IMR-90 (cell line): ENCODE measurements at regions not wholly inside any gene's neighbourhood (a gene's known extent, or its start where the extent isn't known, plus 50 kb on each side); places are given as distances from the start of the nearest gene placed in this dataset.

ENCODE experiments used
- ATAC-seq: fragments of 200-7000 bp; cut with Tn5 transposase; 2 replicates; pipeline ENCODE4 v1.9.1; 2020; ENCODE audit warnings: low read depth, mild to moderate bottlenecking, moderate library complexity
- BruUV-seq: library from RNA; stranded (reverse); fragments of 400-500 nt; replicated peaks from 2 replicates; lab custom pipeline; 2021; lab: Mats Ljungman, UMichigan
- CTCF ChIA-PET: fragments of 300-600 bp; formaldehyde crosslinking; extraction: SDS; loops from one replicate; lab custom pipeline; 2021; ENCODE audit warnings: antibody characterized with exemption; lab: Yijun Ruan, JAX
- POLR2A ChIA-PET: fragments of 300-600 bp; sonication (Branson Sonifier 250); formaldehyde crosslinking; loops from one replicate; lab custom pipeline; 2022; ENCODE audit warnings: antibody characterized with exemption; ENCODE audit not compliant: unreplicated experiment; lab: Charles Lee
- DNase-seq: peaks from one replicate; pipeline ENCODE4 v3.0.0; 2013
- H2AFZ ChIP-seq: replicated peaks from 2 replicates; pipeline ENCODE3; 2013; ENCODE audit warnings: low read length, mild to moderate bottlenecking; ENCODE audit not compliant: poor library complexity
- H2AK5ac ChIP-seq: 2 replicates; pipeline ENCODE4 v1.6.1; 2013; ENCODE audit warnings: low read depth, low read length, inconsistent platforms
- H2AK9ac ChIP-seq: replicated peaks from 2 replicates; pipeline ENCODE3; 2013; ENCODE audit warnings: mild to moderate bottlenecking, low read depth, low read length, moderate library complexity; ENCODE audit not compliant: poor library complexity
- H2BK120ac ChIP-seq: 2 replicates; pipeline ENCODE4 v1.6.1; 2013; ENCODE audit warnings: low read depth, low read length, inconsistent platforms
- H2BK15ac ChIP-seq: 3 replicates; pipeline ENCODE4 v1.6.1; 2013; ENCODE audit warnings: low read depth, low read length, inconsistent platforms
- H2BK20ac ChIP-seq: 2 replicates; pipeline ENCODE4 v1.6.1; 2013; ENCODE audit warnings: low read depth, mild to moderate bottlenecking, inconsistent platforms, low read length, moderate library complexity
- H2BK5ac ChIP-seq: 2 replicates; pipeline ENCODE4 v1.6.1; 2013; ENCODE audit warnings: mild to moderate bottlenecking, low read depth, low read length, inconsistent platforms; ENCODE audit not compliant: poor library complexity, severe bottlenecking
- H3K14ac ChIP-seq: replicated peaks from 2 replicates; pipeline ENCODE4 v1.6.1; 2013; ENCODE audit warnings: low read depth, low read length, inconsistent platforms
- H3K18ac ChIP-seq: 2 replicates; pipeline ENCODE4 v1.6.1; 2013; ENCODE audit warnings: low read depth, low read length, control low read depth
- H3K23ac ChIP-seq: 2 replicates; pipeline ENCODE4 v1.6.1; 2013; ENCODE audit warnings: low read depth, low read length, inconsistent platforms
- H3K27ac ChIP-seq: 2 replicates; pipeline ENCODE4 v1.5.1; 2013; ENCODE audit warnings: mild to moderate bottlenecking, control low read depth, low read length; ENCODE audit not compliant: insufficient read depth
- H3K27me3 ChIP-seq: 2 replicates; pipeline ENCODE4 v1.6.1; 2013; ENCODE audit warnings: low read length; ENCODE audit not compliant: control insufficient read depth, insufficient read depth
- H3K36me3 ChIP-seq: 2 replicates; pipeline ENCODE4 v1.6.1; 2013; ENCODE audit warnings: low read length, mixed read lengths; ENCODE audit not compliant: control insufficient read depth, insufficient read depth
- H3K4ac ChIP-seq: 2 replicates; pipeline ENCODE4 v1.6.1; 2013; ENCODE audit warnings: low read depth, low read length, inconsistent platforms
- H3K4me1 ChIP-seq: 2 replicates; pipeline ENCODE4 v1.6.1; 2013; ENCODE audit warnings: low read length, mixed read lengths; ENCODE audit not compliant: control insufficient read depth, insufficient read depth
- H3K4me2 ChIP-seq: 2 replicates; pipeline ENCODE4 v1.6.1; 2013; ENCODE audit warnings: low read depth, mild to moderate bottlenecking, control low read depth, low read length, moderate library complexity
- H3K4me3 ChIP-seq: 2 replicates; pipeline ENCODE4 v1.5.1; 2013; ENCODE audit warnings: low read depth, mild to moderate bottlenecking, control low read depth, low read length, moderate library complexity; ENCODE audit not compliant: insufficient read depth
- H3K56ac ChIP-seq: 2 replicates; pipeline ENCODE4 v1.6.1; 2013; ENCODE audit warnings: low read length, inconsistent platforms; ENCODE audit not compliant: insufficient read depth; ENCODE audit errors: extremely low read depth
- H3K79me1 ChIP-seq, 2 experiments: 2 replicates each; pipeline ENCODE4 v1.6.1; 2013; ENCODE audit warnings: low read length in 2 of 2, inconsistent platforms in 1 of 2, low read depth in 1 of 2
- H3K9ac ChIP-seq: 2 replicates; pipeline ENCODE4 v1.6.1; 2013; ENCODE audit warnings: low read depth, low read length, control low read depth
- H3K9me1 ChIP-seq: 2 replicates; pipeline ENCODE4 v1.6.1; 2013; ENCODE audit warnings: low read length, inconsistent platforms; ENCODE audit not compliant: insufficient read depth
- H3K9me3 ChIP-seq: 2 replicates; pipeline ENCODE4 v1.6.1; 2013; ENCODE audit warnings: low read length; ENCODE audit not compliant: control insufficient read depth, insufficient read depth
- H4K20me1 ChIP-seq: 2 replicates; pipeline ENCODE4 v1.6.1; 2013; ENCODE audit warnings: low read length, inconsistent platforms; ENCODE audit not compliant: insufficient read depth
- H4K5ac ChIP-seq: 2 replicates; pipeline ENCODE4 v1.6.1; 2013; ENCODE audit warnings: mild to moderate bottlenecking, low read depth, low read length, control low read depth
- H4K8ac ChIP-seq, 2 experiments: 2 replicates each; pipeline ENCODE4 v1.6.1; 2013; ENCODE audit warnings: low read depth in 2 of 2, low read length in 2 of 2, control low read depth in 1 of 2, inconsistent platforms in 1 of 2
- H4K91ac ChIP-seq: 2 replicates; pipeline ENCODE4 v1.6.1; 2013; ENCODE audit warnings: low read depth, low read length, inconsistent platforms; ENCODE audit not compliant: insufficient read depth
- FOS ChIP-seq: fragments of 150-350 bp; IDR thresholded peaks from 2 replicates; pipeline ENCODE4 v1.6.1; 2016; ENCODE audit warnings: low read depth, low read length
- MAZ ChIP-seq: IDR thresholded peaks from 2 replicates; pipeline ENCODE4 v1.6.1; 2012; ENCODE audit warnings: low read depth, mild to moderate bottlenecking, low read length, improper control_type of control experiment, moderate library complexity, borderline replicate concordance
- dilution Hi-C: fragments of 300-500 bp; cut with HindIII; formaldehyde crosslinking; loops from one replicate; pipeline ENCODE4 v1.14.3; 2018; ENCODE audit warnings: low sequenced_read_pairs; ENCODE audit not compliant: unreplicated experiment
- in situ Hi-C: fragments of 300-500 bp; cut with MboI; formaldehyde crosslinking; loops from 3 replicates; pipeline ENCODE4 v1.14.3; 2019; ENCODE audit warnings: low sequenced_read_pairs, inconsistent platforms, mixed read lengths
- intact Hi-C: fragments of 100-400 bp; cut with micrococcal nuclease; formaldehyde crosslinking; loops from 2 replicates; pipeline ENCODE4 v1.10.0; 2022
- TF ChIP-seq, protein P1 (sequence below): conservative IDR thresholded peaks from 2 replicates; pipeline ENCODE4 v1.5.1; 2012; ENCODE audit warnings: mild to moderate bottlenecking, low read depth, low read length, improper control_type of control experiment

- Histone ChIP-seq H3K27ac (no peak overlapping the region), H3K18ac (no peak overlapping the region), H3K36me3 (no peaks in the 10 kb centered on the region), H2BK120ac (no peak overlapping the region), H3K4me2 (no peak overlapping the region), H3K14ac (no peak overlapping the region), H3K9ac (no peak overlapping the region), H2BK20ac (no peak overlapping the region), H2AK5ac (no peak overlapping the region), H2AK9ac (no peak overlapping the region), H4K8ac (no peak overlapping the region), H2AFZ (no peak overlapping the region), H3K9me1 (no peaks in the 10 kb centered on the region), H2BK15ac (no peak overlapping the region), H3K27me3 (no peaks in the 10 kb centered on the region), H3K4ac (no peak overlapping the region), H3K79me1 (no peaks in the 10 kb centered on the region), H3K9me3 (peaks cover 11% of the 10 kb centered on the region; the same call in 1 of the 2 replicates), H3K23ac (no peak overlapping the region), H3K4me1 (no peaks in the 10 kb centered on the region), H4K20me1 (no peaks in the 10 kb centered on the region), H2BK5ac (no peak overlapping the region), H3K4me3 (no peak overlapping the region), H4K91ac (no peak overlapping the region), H4K5ac (no peak overlapping the region), H3K56ac (no peak overlapping the region)
- ATAC-seq (no peak), DNase-seq (no peak)
- dilution Hi-C loops: no loop called here
- BruUV-seq: no TSS peak
- TF ChIP-seq, protein P1, sequence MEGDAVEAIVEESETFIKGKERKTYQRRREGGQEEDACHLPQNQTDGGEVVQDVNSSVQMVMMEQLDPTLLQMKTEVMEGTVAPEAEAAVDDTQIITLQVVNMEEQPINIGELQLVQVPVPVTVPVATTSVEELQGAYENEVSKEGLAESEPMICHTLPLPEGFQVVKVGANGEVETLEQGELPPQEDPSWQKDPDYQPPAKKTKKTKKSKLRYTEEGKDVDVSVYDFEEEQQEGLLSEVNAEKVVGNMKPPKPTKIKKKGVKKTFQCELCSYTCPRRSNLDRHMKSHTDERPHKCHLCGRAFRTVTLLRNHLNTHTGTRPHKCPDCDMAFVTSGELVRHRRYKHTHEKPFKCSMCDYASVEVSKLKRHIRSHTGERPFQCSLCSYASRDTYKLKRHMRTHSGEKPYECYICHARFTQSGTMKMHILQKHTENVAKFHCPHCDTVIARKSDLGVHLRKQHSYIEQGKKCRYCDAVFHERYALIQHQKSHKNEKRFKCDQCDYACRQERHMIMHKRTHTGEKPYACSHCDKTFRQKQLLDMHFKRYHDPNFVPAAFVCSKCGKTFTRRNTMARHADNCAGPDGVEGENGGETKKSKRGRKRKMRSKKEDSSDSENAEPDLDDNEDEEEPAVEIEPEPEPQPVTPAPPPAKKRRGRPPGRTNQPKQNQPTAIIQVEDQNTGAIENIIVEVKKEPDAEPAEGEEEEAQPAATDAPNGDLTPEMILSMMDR: no peak
- TF ChIP-seq FOS (no peak), MAZ (no peak)
- intact Hi-C loops: no loop called here
- CTCF ChIA-PET: interaction anchor here (0.6 kb wide), 1 partner anchor 717 kb away, joined by 3 read pairs; no protein-coding TSS in a partner anchor
- in situ Hi-C loops: no loop called here
- POLR2A ChIA-PET: no interaction called here
These were observed 261.3 kb downstream of the CDH19 start for GRCh38 chr18:66342577-66342976.
